PC-3 (cell line): ENCODE measurements at regions not wholly inside any gene's neighbourhood (a gene's known extent, or its start where the extent isn't known, plus 50 kb on each side); places are given as distances from the start of the nearest gene placed in this dataset.

Experiments
- ATAC-seq: fragments of 200-7000 bp; cut with Tn5 transposase; 2 replicates; pipeline ENCODE4 v1.9.1; 2020; ENCODE audit warnings: mild to moderate bottlenecking, moderate library complexity
- BruUV-seq: library from RNA; stranded (reverse); fragments of 400-500 nt; replicated peaks from 2 replicates; lab custom pipeline; 2021; lab: Mats Ljungman, UMichigan
- CTCF ChIA-PET: fragments of 300-600 bp; sonication (Branson Sonifier 250); formaldehyde crosslinking; loops from one replicate; lab custom pipeline; 2022; ENCODE audit warnings: antibody characterized with exemption; lab: Charles Lee
- POLR2A ChIA-PET: fragments of 300-600 bp; sonication (Branson Sonifier 250); formaldehyde crosslinking; loops from one replicate; lab custom pipeline; 2022; ENCODE audit warnings: antibody characterized with exemption; ENCODE audit not compliant: unreplicated experiment; lab: Charles Lee
- DNase-seq: peaks from one replicate; pipeline ENCODE4 v3.0.0-alpha.2; 2015
- H2AFZ ChIP-seq: fragments of 300-600 bp; sonication (generic); 2 replicates; pipeline ENCODE4 v1.6.0; 2016; ENCODE audit warnings: antibody characterized with exemption, low read length
- H3F3A ChIP-seq: fragments of 300-600 bp; sonication (generic); one replicate; pipeline ENCODE4 v1.6.0; 2017; ENCODE audit warnings: antibody characterized with exemption, low read length, control low read depth, mild to moderate bottlenecking; ENCODE audit not compliant: unreplicated experiment
- H3K27ac ChIP-seq: fragments of 300-600 bp; sonication (generic); 2 replicates; pipeline ENCODE4 v1.5.1; 2016; ENCODE audit warnings: mild to moderate bottlenecking, low read length
- H3K27me3 ChIP-seq: fragments of 300-600 bp; sonication (generic); 2 replicates; pipeline ENCODE4 v1.6.1; 2016; ENCODE audit warnings: low read length, mixed read lengths
- H3K36me3 ChIP-seq: fragments of 300-600 bp; sonication (generic); 2 replicates; pipeline ENCODE4 v1.6.1; 2016; ENCODE audit warnings: low read depth, mixed run types, low read length, mixed read lengths
- H3K4me1 ChIP-seq: fragments of 300-600 bp; sonication (generic); 2 replicates; pipeline ENCODE4 v1.5.1; 2016; ENCODE audit warnings: low read length; ENCODE audit not compliant: insufficient read depth
- H3K4me2 ChIP-seq: fragments of 300-600 bp; sonication (generic); 2 replicates; pipeline ENCODE4 v1.6.0; 2016; ENCODE audit warnings: low read length
- H3K4me3 ChIP-seq: fragments of 300-600 bp; sonication (generic); 2 replicates; pipeline ENCODE4 v1.5.1; 2016; ENCODE audit warnings: mild to moderate bottlenecking, low read length, mixed read lengths
- H3K79me2 ChIP-seq: fragments of 300-600 bp; sonication (generic); 2 replicates; pipeline ENCODE4 v1.6.1; 2017; ENCODE audit warnings: low read length, mixed read lengths
- H3K9ac ChIP-seq: fragments of 300-600 bp; sonication (generic); 2 replicates; pipeline ENCODE4 v1.6.0; 2016; ENCODE audit warnings: mild to moderate bottlenecking, low read length
- H3K9me2 ChIP-seq: fragments of 300-600 bp; sonication (generic); replicated peaks from 2 replicates; pipeline ENCODE4 v1.6.1; 2016; ENCODE audit warnings: mixed run types, low read length, mixed read lengths
- H3K9me3 ChIP-seq: fragments of 300-600 bp; sonication (generic); 2 replicates; pipeline ENCODE4 v1.6.1; 2016; ENCODE audit warnings: low read length, mixed read lengths
- H4K20me1 ChIP-seq: fragments of 300-600 bp; sonication (generic); 2 replicates; pipeline ENCODE4 v1.6.1; 2016; ENCODE audit warnings: low read length, mixed read lengths
- EZH2 ChIP-seq: fragments of 300-600 bp; sonication (generic); IDR thresholded peaks from one replicate; pipeline ENCODE4 v1.6.1; 2017; ENCODE audit warnings: antibody characterized with exemption, mild to moderate bottlenecking, low read length; ENCODE audit not compliant: unreplicated experiment
- EZH2phosphoT487 ChIP-seq: fragments of 300-600 bp; sonication (generic); IDR thresholded peaks from 2 replicates; pipeline ENCODE4 v1.6.1; 2018; ENCODE audit warnings: mild to moderate bottlenecking, antibody characterized with exemption, low read length, borderline replicate concordance
- intact Hi-C: fragments of 100-400 bp; cut with micrococcal nuclease; formaldehyde crosslinking; loops from 2 replicates; pipeline ENCODE4 v1.9.0; 2023
- TF ChIP-seq, protein P1 (sequence below): fragments of 300-600 bp; sonication (generic); conservative IDR thresholded peaks from 2 replicates; pipeline ENCODE4 v1.5.1; 2017; ENCODE audit warnings: antibody characterized with exemption, low read depth, mild to moderate bottlenecking, low read length

DNA sequence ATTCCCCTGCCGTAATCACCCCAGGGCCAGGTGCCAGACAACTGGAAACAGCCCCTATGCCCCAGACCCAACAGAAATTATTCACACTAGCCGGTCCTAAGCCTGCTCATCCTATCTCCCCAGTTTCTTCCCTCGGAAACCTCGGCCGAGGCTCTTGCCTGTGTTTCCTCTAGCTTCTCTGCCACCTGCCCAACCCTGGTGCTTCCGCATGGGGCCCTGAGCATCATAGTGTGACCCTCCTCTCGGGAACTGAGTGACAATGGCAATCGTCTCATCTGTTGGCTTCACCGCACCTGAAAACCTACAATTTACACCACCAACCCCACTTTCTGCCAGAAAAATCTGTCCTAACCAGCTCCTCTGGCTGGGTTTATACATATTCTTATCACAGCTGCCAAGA lies 257.3 kb downstream of the SOD2 start:
- no peaks in the 10 kb centered on the region for H3K9me2 ChIP-seq
- ChIA-PET POLR2A (no interaction called here), CTCF (no interaction called here)
- H3K9me3 ChIP-seq: no peaks in the 10 kb centered on the region
- H3K4me2 ChIP-seq: no peak overlapping the region
- no peak for TF ChIP-seq EZH2
- TF ChIP-seq, protein P1, sequence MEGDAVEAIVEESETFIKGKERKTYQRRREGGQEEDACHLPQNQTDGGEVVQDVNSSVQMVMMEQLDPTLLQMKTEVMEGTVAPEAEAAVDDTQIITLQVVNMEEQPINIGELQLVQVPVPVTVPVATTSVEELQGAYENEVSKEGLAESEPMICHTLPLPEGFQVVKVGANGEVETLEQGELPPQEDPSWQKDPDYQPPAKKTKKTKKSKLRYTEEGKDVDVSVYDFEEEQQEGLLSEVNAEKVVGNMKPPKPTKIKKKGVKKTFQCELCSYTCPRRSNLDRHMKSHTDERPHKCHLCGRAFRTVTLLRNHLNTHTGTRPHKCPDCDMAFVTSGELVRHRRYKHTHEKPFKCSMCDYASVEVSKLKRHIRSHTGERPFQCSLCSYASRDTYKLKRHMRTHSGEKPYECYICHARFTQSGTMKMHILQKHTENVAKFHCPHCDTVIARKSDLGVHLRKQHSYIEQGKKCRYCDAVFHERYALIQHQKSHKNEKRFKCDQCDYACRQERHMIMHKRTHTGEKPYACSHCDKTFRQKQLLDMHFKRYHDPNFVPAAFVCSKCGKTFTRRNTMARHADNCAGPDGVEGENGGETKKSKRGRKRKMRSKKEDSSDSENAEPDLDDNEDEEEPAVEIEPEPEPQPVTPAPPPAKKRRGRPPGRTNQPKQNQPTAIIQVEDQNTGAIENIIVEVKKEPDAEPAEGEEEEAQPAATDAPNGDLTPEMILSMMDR: no peak
- no peak for TF ChIP-seq EZH2phosphoT487
- H3K9ac ChIP-seq: no peak overlapping the region
- no peaks in the 10 kb centered on the region for H3K36me3 ChIP-seq
- no peak overlapping the region for H3K4me3 ChIP-seq
- no peaks in the 10 kb centered on the region for H3K79me2 ChIP-seq
- no peaks in the 10 kb centered on the region for H3K4me1 ChIP-seq
- no peak overlapping the region for H2AFZ ChIP-seq
- peaks cover 48% of the 10 kb centered on the region for H3K27me3 ChIP-seq
- H3F3A ChIP-seq: no peaks in the 10 kb centered on the region
- no peak overlapping the region for H3K27ac ChIP-seq
- BruUV-seq: no TSS peak
- ATAC-seq (no peak), DNase-seq (no peak)
- H4K20me1 ChIP-seq: no peaks in the 10 kb centered on the region
- intact Hi-C loops: no loop called here

DNA sequence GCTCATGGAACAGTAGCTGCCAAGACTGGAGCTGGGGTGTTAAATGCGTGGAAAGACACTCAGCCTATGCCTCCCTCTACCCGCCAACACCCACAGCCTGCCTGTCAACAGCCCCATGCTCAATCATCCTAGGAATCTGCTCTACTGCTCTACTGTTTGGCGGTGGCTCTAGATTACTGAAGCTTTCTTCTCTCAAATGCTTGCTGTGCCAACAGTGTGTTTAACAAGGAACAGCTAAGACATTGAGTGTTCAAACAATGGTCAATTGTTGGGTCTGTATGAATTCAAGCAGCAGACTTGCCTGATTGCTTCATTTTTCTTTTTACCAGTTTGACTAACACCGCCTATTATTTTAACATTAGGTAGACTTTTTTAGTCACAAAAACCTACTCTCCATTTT lies 258.6 kb downstream of the SOD2 start:
- intact Hi-C loops: no loop called here
- H4K20me1 ChIP-seq: no peaks in the 10 kb centered on the region

DNA sequence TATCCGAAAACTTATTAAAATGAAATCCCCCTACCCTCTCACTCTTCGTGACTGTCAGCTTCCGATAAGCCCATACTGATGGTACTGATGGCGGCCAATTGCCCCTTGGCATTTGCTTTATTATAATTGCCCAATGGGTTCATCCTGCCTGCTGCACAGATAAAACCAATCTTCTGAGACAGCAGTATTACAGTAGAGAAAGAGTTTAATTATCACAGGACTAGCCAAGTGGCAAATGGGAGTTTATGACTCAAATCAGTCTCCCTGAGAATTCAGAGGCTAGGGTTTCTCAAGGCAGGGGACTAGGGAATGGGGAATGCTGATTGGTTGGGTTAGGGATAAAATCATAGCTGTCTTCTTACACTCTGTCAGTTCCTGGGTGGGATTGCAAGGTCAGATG lies 259.5 kb downstream of the SOD2 start:
- Histone ChIP-seq H3K4me2 (no peak overlapping the region), H3K9ac (no peak overlapping the region), H3K36me3 (no peaks in the 10 kb centered on the region), H3K4me1 (no peaks in the 10 kb centered on the region), H2AFZ (no peak overlapping the region), H3K27ac (no peak overlapping the region), H3K9me2 (no peaks in the 10 kb centered on the region), H3K4me3 (no peak overlapping the region), H4K20me1 (no peaks in the 10 kb centered on the region), H3K9me3 (no peaks in the 10 kb centered on the region), H3F3A (no peaks in the 10 kb centered on the region), H3K27me3 (peaks cover 38% of the 10 kb centered on the region), H3K79me2 (no peaks in the 10 kb centered on the region)
- ChIA-PET POLR2A (no interaction called here), CTCF (no interaction called here)
- no peak for DNase-seq
- no peak for ATAC-seq
- TF ChIP-seq, protein P1: no peak
- TF ChIP-seq EZH2 (no peak), EZH2phosphoT487 (no peak)
- no TSS peak for BruUV-seq
- intact Hi-C loops: no loop called here

More for the DNA sequence above, 258.6 kb downstream of the SOD2 start:
- Histone ChIP-seq H3K4me2 (no peak overlapping the region), H3K4me1 (no peaks in the 10 kb centered on the region), H3K9ac (no peak overlapping the region), H3K79me2 (no peaks in the 10 kb centered on the region), H3F3A (no peaks in the 10 kb centered on the region), H3K9me3 (no peaks in the 10 kb centered on the region), H2AFZ (no peak overlapping the region), H3K27me3 (peaks cover 40% of the 10 kb centered on the region), H3K27ac (no peak overlapping the region), H3K36me3 (no peaks in the 10 kb centered on the region), H3K4me3 (no peak overlapping the region), H3K9me2 (no peaks in the 10 kb centered on the region)
- TF ChIP-seq EZH2phosphoT487 (no peak), EZH2 (no peak)
- TF ChIP-seq, protein P1: no peak
- ATAC-seq (no peak), DNase-seq (no peak)
- ChIA-PET POLR2A (no interaction called here), CTCF (no interaction called here)
- BruUV-seq: no TSS peak
